ENCODE measurements at regions not wholly inside any gene's neighbourhood (a gene's known extent, or its start where the extent isn't known, plus 50 kb on each side); places are given as distances from the start of the nearest gene placed in this dataset.

DNA sequence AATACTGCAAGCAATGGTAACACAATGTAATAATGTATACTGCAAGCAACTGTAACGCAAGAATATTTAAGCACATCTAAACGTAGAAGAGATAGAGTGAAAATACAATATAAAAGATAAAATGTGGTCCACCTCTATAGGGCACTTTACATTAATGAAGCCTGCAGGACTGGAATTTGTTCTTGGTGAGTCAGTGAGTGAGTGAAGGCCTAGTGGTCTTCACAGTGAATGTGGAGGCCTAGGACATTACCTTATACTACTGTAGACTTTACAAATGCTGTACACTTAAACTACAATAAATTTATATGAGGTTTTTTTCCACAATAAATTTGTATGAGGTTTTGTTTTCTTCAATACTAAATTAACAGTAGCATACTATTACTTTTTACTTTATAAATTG lies 287.4 kb upstream of the SNX7 start:
- intact Hi-C loops (cut with DNase I), result no loop called here
- Histone ChIP-seq H3K27ac (no peak overlapping the region), H3K4me1 (no peaks in the 10 kb centered on the region), H3K36me3 (no peaks in the 10 kb centered on the region), H3K9me3 (no peaks in the 10 kb centered on the region), H3K27me3 (no peaks in the 10 kb centered on the region), H3K4me3 (no peak overlapping the region)
- WGBS (ENCODE audit: insufficient coverage, low coverage, low lambda C conversion rate, missing lambda C conversion rate), result 94% methylated on average over 2 of the region's 2 CpGs
- DNase-seq (no peak), ATAC-seq (no peak)
- TF ChIP-seq POLR2A (IDR thresholded peaks at IDR 0.05) (no peak), CTCF (IDR thresholded peaks at IDR 0.05) (no peak)

DNA sequence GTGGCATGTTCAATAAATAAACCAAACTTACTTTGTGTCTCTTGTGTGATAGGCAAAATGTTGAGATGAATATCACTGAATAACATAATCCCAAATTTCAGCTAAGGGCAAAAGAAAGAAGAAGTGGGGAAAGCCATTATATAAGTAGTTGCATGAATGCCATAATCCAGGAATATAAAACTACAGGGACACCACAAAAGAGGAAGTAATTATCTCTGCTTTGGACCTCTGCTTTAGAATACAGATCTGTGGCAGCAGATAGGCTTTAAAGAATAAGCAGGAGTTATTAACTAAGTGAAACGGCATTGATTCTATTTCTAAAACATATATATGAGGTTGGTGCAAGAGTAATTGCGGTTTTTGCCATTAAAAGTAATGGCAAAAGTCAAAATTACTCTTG lies 288.5 kb upstream of the SNX7 start:
- Histone ChIP-seq H3K27me3 (no peaks in the 10 kb centered on the region), H3K4me1 (no peaks in the 10 kb centered on the region), H3K36me3 (no peaks in the 10 kb centered on the region), H3K9me3 (no peaks in the 10 kb centered on the region), H3K27ac (no peak overlapping the region), H3K4me3 (no peak overlapping the region)
- DNase-seq (no peak), ATAC-seq (no peak)
- TF ChIP-seq POLR2A (IDR thresholded peaks at IDR 0.05) (no peak), CTCF (IDR thresholded peaks at IDR 0.05) (no peak)
- WGBS (ENCODE audit: insufficient coverage, low coverage, low lambda C conversion rate, missing lambda C conversion rate), result 70% methylated on average over 2 of the region's 2 CpGs
- intact Hi-C loops (cut with DNase I), result no loop called here

GRCh38 chr1:98371764-98372163 lies 289.8 kb upstream of the SNX7 start:
- H3K27ac ChIP-seq, result no peak overlapping the region
- ATAC-seq, result no peak
- intact Hi-C loops (cut with DNase I), result no loop called here
- no peaks in the 10 kb centered on the region for H3K9me3 ChIP-seq
- H3K27me3 ChIP-seq, result no peaks in the 10 kb centered on the region
- no peaks in the 10 kb centered on the region for H3K36me3 ChIP-seq
- no peaks in the 10 kb centered on the region for H3K4me1 ChIP-seq
- no peak for TF ChIP-seq CTCF (IDR thresholded peaks at IDR 0.05)
- no peak for TF ChIP-seq POLR2A (IDR thresholded peaks at IDR 0.05)
- no peak for DNase-seq
- H3K4me3 ChIP-seq, result no peak overlapping the region

DNA sequence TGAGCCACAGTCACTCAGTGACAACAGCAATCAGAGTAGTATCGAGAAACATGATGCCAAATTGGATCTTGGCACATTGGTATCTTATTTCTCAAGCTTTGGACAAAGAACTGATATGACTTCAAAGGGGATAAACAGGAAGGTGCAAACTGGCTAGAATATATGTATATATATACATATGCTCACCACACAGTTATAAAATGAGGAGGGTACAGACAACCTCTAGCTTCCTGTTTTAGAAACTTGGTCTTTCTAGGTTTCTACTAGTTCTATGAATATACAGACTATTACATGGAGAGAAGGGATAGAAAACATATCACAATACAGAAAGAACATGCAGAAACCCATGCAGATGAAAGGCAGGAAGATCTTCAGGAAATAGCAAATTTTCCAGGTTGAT lies 292.1 kb upstream of the SNX7 start:
- intact Hi-C loops (cut with DNase I), result no loop called here
- no peak for ATAC-seq
- Histone ChIP-seq H3K36me3 (no peaks in the 10 kb centered on the region), H3K4me1 (no peaks in the 10 kb centered on the region), H3K27me3 (no peaks in the 10 kb centered on the region), H3K27ac (no peak overlapping the region), H3K9me3 (no peaks in the 10 kb centered on the region), H3K4me3 (no peak overlapping the region)
- TF ChIP-seq POLR2A (IDR thresholded peaks at IDR 0.05), result no peak
- no peak for TF ChIP-seq CTCF (IDR thresholded peaks at IDR 0.05)
- DNase-seq, result no peak
- 64% methylated on average over 1 of the region's 1 CpG for whole genome bisulfite sequencing (ENCODE audit: insufficient coverage, low coverage, low lambda C conversion rate, missing lambda C conversion rate)

DNA sequence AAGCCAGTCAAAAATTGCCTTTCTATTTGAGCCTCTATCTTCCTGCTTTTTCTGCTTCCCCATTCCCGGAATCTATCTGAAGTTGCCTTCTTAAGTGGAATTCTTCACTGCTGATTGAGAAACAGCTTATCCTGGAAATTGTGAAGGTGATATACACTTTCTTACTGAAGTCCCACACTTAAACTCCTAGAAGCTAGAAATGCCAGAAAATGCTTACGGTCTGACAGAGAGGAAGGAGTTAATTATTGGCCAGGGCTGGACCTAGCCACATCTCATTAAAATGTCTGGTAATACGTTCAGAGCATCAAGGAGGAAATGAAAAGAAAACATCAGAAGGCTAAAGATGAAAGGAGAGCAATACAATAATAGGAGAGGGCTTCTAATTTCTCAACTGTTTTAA lies 292.5 kb upstream of the SNX7 start:
- intact Hi-C loops (cut with DNase I), result no loop called here
- Histone ChIP-seq H3K27ac (no peak overlapping the region), H3K4me3 (no peak overlapping the region), H3K9me3 (no peaks in the 10 kb centered on the region), H3K36me3 (no peaks in the 10 kb centered on the region), H3K4me1 (no peaks in the 10 kb centered on the region), H3K27me3 (no peaks in the 10 kb centered on the region)
- DNase-seq, result no peak
- 37% methylated on average over 3 of the region's 3 CpGs for WGBS (ENCODE audit: insufficient coverage, low coverage, low lambda C conversion rate, missing lambda C conversion rate)
- ATAC-seq, result no peak
- no peak for TF ChIP-seq CTCF (IDR thresholded peaks at IDR 0.05)
- TF ChIP-seq POLR2A (IDR thresholded peaks at IDR 0.05), result no peak
